Keratinocyte (primary cell): ENCODE measurements at regions not wholly inside any gene's neighbourhood (a gene's known extent, or its start where the extent isn't known, plus 50 kb on each side); places are given as distances from the start of the nearest gene placed in this dataset.

Experiments
- DNase-seq: peaks from one replicate; pipeline ENCODE4 v3.0.0-alpha.2; 2011; ENCODE audit warnings: low read depth, missing footprints, low spot score
- FAIRE-seq: peaks from 2 replicates; lab custom pipeline; 2011; peaks lifted over from hg19 to GRCh38; lab: Jason Lieb, UNC
- H2AFZ ChIP-seq: 2 replicates; pipeline ENCODE4 v1.6.0; 2012; ENCODE audit warnings: low read length, control low read depth, inconsistent platforms; ENCODE audit not compliant: control insufficient read depth
- H3K27ac ChIP-seq: 2 replicates; pipeline ENCODE4 v1.5.1; 2011; ENCODE audit warnings: low read length; ENCODE audit not compliant: control insufficient read depth, insufficient read depth
- H3K27me3 ChIP-seq: 3 replicates; pipeline ENCODE4 v1.6.0; 2011; ENCODE audit warnings: low read length; ENCODE audit not compliant: control insufficient read depth, insufficient read depth; ENCODE audit errors: extremely low read depth
- H3K36me3 ChIP-seq, 2 experiments: 2 replicates in 1 of 2; 3 replicates in 1 of 2; pipeline ENCODE4 v1.5.1; 2011; ENCODE audit warnings: low read length in 2 of 2, mild to moderate bottlenecking in 1 of 2; ENCODE audit not compliant: control insufficient read depth in 2 of 2, insufficient read depth in 2 of 2; ENCODE audit errors: extremely low read depth in 1 of 2
- H3K4me1 ChIP-seq: 3 replicates; pipeline ENCODE4 v1.5.1; 2011; ENCODE audit warnings: low read length; ENCODE audit not compliant: control insufficient read depth, insufficient read depth; ENCODE audit errors: extremely low read depth
- H3K4me2 ChIP-seq: 3 replicates; pipeline ENCODE4 v1.6.0; 2011; ENCODE audit warnings: low read depth, low read length; ENCODE audit not compliant: control insufficient read depth, insufficient read depth; ENCODE audit errors: extremely low read depth
- H3K4me3 ChIP-seq, 3 experiments: fragments of 200-600 bp in 1 of 3; sonication (generic) in 1 of 3; 2 replicates in 2 of 3; 3 replicates in 1 of 3; pipeline ENCODE4 v1.5.1; 2011 to 2016; ENCODE audit warnings: low read length in 3 of 3, mild to moderate bottlenecking in 3 of 3, control low read depth in 2 of 3, inconsistent platforms in 1 of 3, low read depth in 1 of 3, mixed read lengths in 1 of 3, mixed run types in 1 of 3, moderate library complexity in 1 of 3; ENCODE audit not compliant: control insufficient read depth in 2 of 3, insufficient read depth in 2 of 3; ENCODE audit errors: extremely low read depth in 1 of 3
- H3K79me2 ChIP-seq: 2 replicates; pipeline ENCODE4 v1.6.0; 2012; ENCODE audit warnings: low read length; ENCODE audit not compliant: control insufficient read depth, insufficient read depth
- H3K9ac ChIP-seq: 3 replicates; pipeline ENCODE4 v1.6.0; 2011; ENCODE audit warnings: low read length; ENCODE audit not compliant: control insufficient read depth, insufficient read depth; ENCODE audit errors: extremely low read depth
- H3K9me1 ChIP-seq: 3 replicates; pipeline ENCODE4 v1.6.0; 2011; ENCODE audit warnings: low read length; ENCODE audit not compliant: control insufficient read depth, insufficient read depth; ENCODE audit errors: extremely low read depth
- H3K9me3 ChIP-seq: 2 replicates; pipeline ENCODE4 v1.5.1; 2012; ENCODE audit warnings: low read depth, low read length; ENCODE audit not compliant: control insufficient read depth
- H4K20me1 ChIP-seq: 3 replicates; pipeline ENCODE4 v1.6.0; 2011; ENCODE audit warnings: low read length; ENCODE audit not compliant: control insufficient read depth, insufficient read depth; ENCODE audit errors: extremely low read depth
- CTCF ChIP-seq, 3 experiments: IDR thresholded peaks in 1 of 3; conservative IDR thresholded peaks in 1 of 3; optimal IDR thresholded peaks in 1 of 3; 2 replicates in 2 of 3; 3 replicates in 1 of 3; pipeline versions ENCODE3 to v1.5.1; 2011; ENCODE audit warnings: low read length in 3 of 3, mild to moderate bottlenecking in 3 of 3, moderate library complexity in 2 of 3, control low read depth in 1 of 3, inconsistent platforms in 1 of 3; ENCODE audit not compliant: insufficient read depth in 2 of 3; ENCODE audit errors: extremely low read depth in 1 of 3
- EZH2 ChIP-seq: IDR thresholded peaks from one replicate; pipeline ENCODE4 v1.6.1; 2012; ENCODE audit warnings: inconsistent platforms, mild to moderate bottlenecking, low read length, moderate library complexity
- dilution Hi-C: fragments of 300-500 bp; cut with MboI; formaldehyde crosslinking; loops from one replicate; pipeline ENCODE4 v1.7.0; 2020; ENCODE audit warnings: low sequenced_read_pairs; ENCODE audit not compliant: extremely low pct_ligation_motif_present

GRCh38 chr4:38400946-38401345 is 263.1 kb upstream of the KLF3 start:
- no peaks in the 10 kb centered on the region for H4K20me1 ChIP-seq
- H3K36me3 ChIP-seq: no peaks in the 10 kb centered on the region
- H3K27ac ChIP-seq: no peak overlapping the region
- no peak overlapping the region for H3K4me2 ChIP-seq
- H3K4me1 ChIP-seq: no peaks in the 10 kb centered on the region
- dilution Hi-C loops: no loop called here
- H3K27me3 ChIP-seq: no peaks in the 10 kb centered on the region
- TF ChIP-seq EZH2 (no peak), CTCF (optimal IDR thresholded peaks at IDR 0.05 in 1 of 3, IDR thresholded peaks at IDR 0.05 in 1 of 3, conservative IDR thresholded peaks at IDR 0.05 in 1 of 3; ENCODE audit: extremely low read depth in 1 of 3, insufficient read depth in 2 of 3, low read length in 3 of 3) (no peak)
- DNase-seq (no peak), FAIRE-seq (no peak)
- no peak overlapping the region for H3K4me3 ChIP-seq
- no peaks in the 10 kb centered on the region for H3K79me2 ChIP-seq
- H3K9me3 ChIP-seq: no peaks in the 10 kb centered on the region
- H3K9ac ChIP-seq: no peak overlapping the region
- H2AFZ ChIP-seq: no peak overlapping the region
- H3K9me1 ChIP-seq: no peaks in the 10 kb centered on the region

DNA sequence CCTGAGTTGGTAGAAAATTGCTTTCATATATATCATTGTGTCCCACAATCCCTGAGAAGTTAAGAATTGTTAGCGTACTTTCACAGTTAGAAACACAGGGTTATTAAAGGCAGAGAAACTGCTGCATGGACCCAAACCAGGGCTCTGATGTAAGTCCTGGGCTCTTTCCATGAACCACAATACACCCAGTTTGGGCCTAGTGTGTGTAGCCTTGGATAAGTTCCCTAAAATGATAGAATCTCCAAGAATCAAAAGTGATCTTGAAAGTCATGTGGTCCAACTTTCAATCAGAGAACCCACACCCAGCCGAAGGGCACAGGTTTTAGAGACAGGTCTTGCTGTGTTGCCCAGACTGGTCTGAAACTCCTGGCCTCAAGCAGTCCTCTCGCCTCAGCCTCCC is 257.8 kb upstream of the KLF3 start:
- H3K79me2 ChIP-seq: no peaks in the 10 kb centered on the region
- H3K9me1 ChIP-seq: no peaks in the 10 kb centered on the region
- no peaks in the 10 kb centered on the region for H4K20me1 ChIP-seq
- dilution Hi-C loops: no loop called here
- TF ChIP-seq CTCF (optimal IDR thresholded peaks at IDR 0.05 in 1 of 3, IDR thresholded peaks at IDR 0.05 in 1 of 3, conservative IDR thresholded peaks at IDR 0.05 in 1 of 3; ENCODE audit: extremely low read depth in 1 of 3, insufficient read depth in 2 of 3, low read length in 3 of 3) (no peak), EZH2 (no peak)
- no peaks in the 10 kb centered on the region for H3K9me3 ChIP-seq
- H3K36me3 ChIP-seq: no peaks in the 10 kb centered on the region
- no peak overlapping the region for H2AFZ ChIP-seq
- no peaks in the 10 kb centered on the region for H3K4me1 ChIP-seq
- DNase-seq: no peak
- H3K27ac ChIP-seq: no peak overlapping the region
- H3K4me2 ChIP-seq: no peak overlapping the region
- no peak overlapping the region for H3K9ac ChIP-seq
- no peak for FAIRE-seq
- no peaks in the 10 kb centered on the region for H3K27me3 ChIP-seq
- no peak overlapping the region for H3K4me3 ChIP-seq
